A673 (cell line): ENCODE measurements at regions not wholly inside any gene's neighbourhood (a gene's known extent, or its start where the extent isn't known, plus 50 kb on each side); places are given as distances from the start of the nearest gene placed in this dataset.

Source experiments
- BruUV-seq: library from RNA; stranded (reverse); fragments of 400-500 nt; replicated peaks from 2 replicates; lab custom pipeline; 2021; lab: Mats Ljungman, UMichigan
- CTCF ChIA-PET: fragments of 300-600 bp; sonication (Branson Sonifier 250); formaldehyde crosslinking; loops from one replicate; lab custom pipeline; 2022; ENCODE audit warnings: antibody characterized with exemption; lab: Charles Lee
- POLR2A ChIA-PET: fragments of 300-600 bp; sonication (Branson Sonifier 250); formaldehyde crosslinking; loops from one replicate; lab custom pipeline; 2022; ENCODE audit warnings: antibody characterized with exemption; ENCODE audit not compliant: low non-redundant PET; lab: Charles Lee
- DNase-seq: peaks from one replicate; pipeline ENCODE4 v3.0.0-alpha.2; 2015; ENCODE audit warnings: low spot score
- H3K27ac ChIP-seq: fragments of 200-600 bp; sonication (generic); 2 replicates; pipeline ENCODE4 v1.5.1; 2016; ENCODE audit warnings: mixed run types, low read depth, mild to moderate bottlenecking, mixed read lengths, antibody characterized with exemption, low read length; ENCODE audit not compliant: poor library complexity, severe bottlenecking
- H3K27me3 ChIP-seq: fragments of 200-600 bp; sonication (generic); replicated peaks from 2 replicates; pipeline ENCODE4 v1.6.1; 2017; ENCODE audit warnings: mixed run types, low read depth, mild to moderate bottlenecking, mixed read lengths, antibody characterized with exemption, low read length; ENCODE audit not compliant: insufficient read depth, poor library complexity
- H3K36me3 ChIP-seq: fragments of 200-600 bp; sonication (generic); 2 replicates; pipeline ENCODE4 v1.6.1; 2016; ENCODE audit warnings: mixed run types, mild to moderate bottlenecking, mixed read lengths, antibody characterized with exemption, low read length; ENCODE audit not compliant: insufficient read depth, poor library complexity, severe bottlenecking
- H3K4me1 ChIP-seq: fragments of 200-600 bp; sonication (generic); 2 replicates; pipeline ENCODE4 v1.6.1; 2017; ENCODE audit warnings: mixed run types, mild to moderate bottlenecking, mixed read lengths, antibody characterized with exemption, low read length; ENCODE audit not compliant: insufficient read depth, poor library complexity, severe bottlenecking
- H3K4me3 ChIP-seq: fragments of 200-600 bp; sonication (generic); 2 replicates; pipeline ENCODE4 v1.5.1; 2016; ENCODE audit warnings: low read depth, mixed run types, mild to moderate bottlenecking, mixed read lengths, low read length; ENCODE audit not compliant: poor library complexity, severe bottlenecking
- H3K9me3 ChIP-seq: fragments of 200-600 bp; sonication (generic); 2 replicates; pipeline ENCODE4 v1.6.1; 2016; ENCODE audit warnings: mixed run types, low read depth, mild to moderate bottlenecking, mixed read lengths, antibody characterized with exemption, low read length; ENCODE audit not compliant: poor library complexity, severe bottlenecking
- EZH2 ChIP-seq: fragments of 200-600 bp; sonication (generic); IDR thresholded peaks from 2 replicates; pipeline ENCODE4 v1.6.1; 2017; ENCODE audit warnings: borderline replicate concordance, low read depth, mild to moderate bottlenecking, mixed read lengths, antibody characterized with exemption, low read length; ENCODE audit not compliant: poor library complexity, severe bottlenecking
- intact Hi-C: fragments of 100-400 bp; cut with micrococcal nuclease; formaldehyde crosslinking; loops from one replicate; pipeline ENCODE4 v1.10.0; 2022; ENCODE audit not compliant: unreplicated experiment
- TF ChIP-seq, protein P1 (sequence below): fragments of 300-800, 200-600 bp; sonication (generic); conservative IDR thresholded peaks from 2 replicates; pipeline ENCODE4 v1.5.1; 2017; ENCODE audit warnings: low read depth, mild to moderate bottlenecking, antibody characterized with exemption, low read length, moderate library complexity, mixed read lengths

DNA sequence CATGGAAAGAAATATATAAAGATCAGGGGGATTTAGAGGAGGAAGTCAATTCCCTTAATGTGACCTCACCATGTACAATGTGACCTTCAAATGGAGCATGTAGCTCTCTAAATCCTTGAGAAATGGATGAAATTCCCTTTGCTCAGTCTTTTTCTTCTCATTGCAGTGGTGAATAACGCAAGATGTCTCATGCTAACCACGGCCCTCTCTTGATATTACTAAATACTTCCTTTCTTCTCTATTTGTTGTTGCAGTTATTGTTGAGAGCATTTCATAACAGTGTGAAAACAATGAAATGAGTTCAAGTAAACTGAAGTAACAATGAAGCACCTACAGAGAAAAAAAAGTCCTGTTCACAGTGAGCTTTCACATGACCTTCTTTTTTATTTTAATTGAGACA lies 55.6 kb downstream of the ZNF281 start:
- Histone ChIP-seq H3K27ac (no peak overlapping the region), H3K36me3 (no peaks in the 10 kb centered on the region), H3K4me1 (no peaks in the 10 kb centered on the region), H3K27me3 (no peaks in the 10 kb centered on the region), H3K9me3 (no peaks in the 10 kb centered on the region), H3K4me3 (no peak overlapping the region)
- intact Hi-C loops, result no loop called here
- POLR2A ChIA-PET, result no interaction called here
- BruUV-seq, result no TSS peak
- CTCF ChIA-PET, result no interaction called here
- TF ChIP-seq, protein P1, sequence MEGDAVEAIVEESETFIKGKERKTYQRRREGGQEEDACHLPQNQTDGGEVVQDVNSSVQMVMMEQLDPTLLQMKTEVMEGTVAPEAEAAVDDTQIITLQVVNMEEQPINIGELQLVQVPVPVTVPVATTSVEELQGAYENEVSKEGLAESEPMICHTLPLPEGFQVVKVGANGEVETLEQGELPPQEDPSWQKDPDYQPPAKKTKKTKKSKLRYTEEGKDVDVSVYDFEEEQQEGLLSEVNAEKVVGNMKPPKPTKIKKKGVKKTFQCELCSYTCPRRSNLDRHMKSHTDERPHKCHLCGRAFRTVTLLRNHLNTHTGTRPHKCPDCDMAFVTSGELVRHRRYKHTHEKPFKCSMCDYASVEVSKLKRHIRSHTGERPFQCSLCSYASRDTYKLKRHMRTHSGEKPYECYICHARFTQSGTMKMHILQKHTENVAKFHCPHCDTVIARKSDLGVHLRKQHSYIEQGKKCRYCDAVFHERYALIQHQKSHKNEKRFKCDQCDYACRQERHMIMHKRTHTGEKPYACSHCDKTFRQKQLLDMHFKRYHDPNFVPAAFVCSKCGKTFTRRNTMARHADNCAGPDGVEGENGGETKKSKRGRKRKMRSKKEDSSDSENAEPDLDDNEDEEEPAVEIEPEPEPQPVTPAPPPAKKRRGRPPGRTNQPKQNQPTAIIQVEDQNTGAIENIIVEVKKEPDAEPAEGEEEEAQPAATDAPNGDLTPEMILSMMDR, result no peak
- TF ChIP-seq EZH2, result no peak
- DNase-seq, result no peak

DNA sequence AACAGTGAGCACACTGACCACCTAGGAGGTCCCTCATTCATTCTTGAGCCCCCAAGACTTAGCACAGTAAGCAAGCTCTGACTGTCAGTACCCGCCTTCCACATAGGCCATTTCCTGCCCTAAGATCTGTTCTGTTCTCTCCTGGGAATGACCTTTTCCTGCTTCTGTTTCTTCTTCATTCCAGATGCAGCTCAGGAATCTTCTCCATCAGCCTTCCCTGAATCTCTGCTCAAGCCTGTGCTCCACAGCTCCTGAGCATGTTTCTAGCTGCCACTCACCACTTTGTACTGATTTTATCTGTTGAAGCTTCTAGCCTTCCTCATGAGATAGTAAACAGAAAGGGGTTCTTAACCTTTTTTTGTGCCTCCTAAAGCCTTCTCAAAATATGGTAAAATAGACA lies 56.6 kb downstream of the ZNF281 start:
- intact Hi-C loops, result no loop called here
- POLR2A ChIA-PET, result no interaction called here
- no peak overlapping the region for H3K27ac ChIP-seq

DNA sequence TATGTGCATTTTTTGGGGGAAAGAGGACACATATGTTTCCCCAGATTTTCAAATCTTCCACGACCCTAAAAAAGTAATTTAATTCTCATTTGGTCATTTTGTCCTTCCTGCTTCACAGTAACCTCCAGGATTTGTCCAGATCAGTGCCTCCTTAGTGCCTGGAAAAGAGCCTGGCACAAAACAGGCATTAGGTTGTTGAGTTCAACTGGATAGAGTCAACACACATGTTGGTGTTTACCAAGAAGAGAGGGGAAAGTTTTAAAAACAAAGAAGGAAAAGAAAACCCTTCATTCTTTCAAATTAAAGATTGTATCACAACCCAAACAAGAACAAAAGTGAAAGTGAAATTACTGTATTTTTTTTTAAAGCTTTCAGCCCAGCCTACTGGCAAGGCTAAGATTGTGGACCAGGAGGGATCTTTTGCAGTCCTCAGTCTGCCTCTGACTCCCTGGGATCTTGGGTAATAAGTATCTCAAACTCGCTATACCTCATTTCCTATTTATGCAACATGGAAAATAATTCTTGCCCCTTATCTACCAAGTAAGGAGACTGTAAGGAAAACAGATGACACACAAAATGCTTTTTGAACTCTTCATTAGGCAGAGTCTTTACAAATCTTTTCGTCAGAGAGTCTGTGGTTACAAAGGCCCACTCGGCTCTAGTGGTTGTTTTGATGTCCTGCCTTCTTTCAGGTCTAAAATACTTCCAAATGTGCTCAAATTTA lies 57.8 kb downstream of the ZNF281 start:
- CTCF ChIA-PET, result no interaction called here
- Histone ChIP-seq H3K27ac (no peak overlapping the region), H3K4me1 (no peaks in the 10 kb centered on the region), H3K9me3 (no peaks in the 10 kb centered on the region), H3K4me3 (no peak overlapping the region), H3K36me3 (no peaks in the 10 kb centered on the region), H3K27me3 (no peaks in the 10 kb centered on the region)
- DNase-seq, result no peak
- no TSS peak for BruUV-seq
- intact Hi-C loops, result no loop called here
- no peak for TF ChIP-seq EZH2
- TF ChIP-seq, protein P1, result no peak
- POLR2A ChIA-PET, result no interaction called here

More for the DNA sequence above, 56.6 kb downstream of the ZNF281 start:
- CTCF ChIA-PET, result no interaction called here
- no peak for DNase-seq
- Histone ChIP-seq H3K36me3 (no peaks in the 10 kb centered on the region), H3K9me3 (no peaks in the 10 kb centered on the region), H3K27me3 (no peaks in the 10 kb centered on the region), H3K4me3 (no peak overlapping the region), H3K4me1 (no peaks in the 10 kb centered on the region)
- no TSS peak for BruUV-seq
- TF ChIP-seq, protein P1, result no peak
- TF ChIP-seq EZH2, result no peak
